K562 (cell line): ENCODE measurements at regions not wholly inside any gene's neighbourhood (a gene's known extent, or its start where the extent isn't known, plus 50 kb on each side); places are given as distances from the start of the nearest gene placed in this dataset.

Experiments used
- ATAC-seq: fragments of 200-7000 bp; cut with Tn5 transposase; 3 replicates; pipeline ENCODE4 v1.9.1; 2020; ENCODE audit warnings: moderate library complexity
- BruUV-seq: library from RNA; stranded (reverse); fragments of 400-500 nt; replicated peaks from 2 replicates; lab custom pipeline; 2021; lab: Mats Ljungman, UMichigan
- CTCF ChIA-PET: fragments of 300-600 bp; formaldehyde crosslinking; extraction: SDS; loops from one replicate; lab custom pipeline; 2021; ENCODE audit warnings: low intra/inter-chr PET ratio; lab: Yijun Ruan, JAX
- POLR2A ChIA-PET: fragments of 300-600, 350-650 bp; sonication (Branson Sonifier 250); formaldehyde crosslinking; extraction: SDS; loops from one replicate; lab custom pipeline; 2021; ENCODE audit warnings: antibody characterized with exemption, inconsistent platforms; lab: Yijun Ruan, JAX
- DNase-seq, 4 experiments: peaks; one replicate each; pipeline versions ENCODE4 v3.0.0 to v3.0.0-alpha.2; 2011 to 2018; ENCODE audit warnings: low spot score in 3 of 4, mixed read lengths in 3 of 4; ENCODE audit errors: extremely low read depth in 1 of 4
- FAIRE-seq: peaks from 2 replicates; lab custom pipeline; 2011; peaks lifted over from hg19 to GRCh38; lab: Jason Lieb, UNC
- H2AFZ ChIP-seq: 2 replicates; pipeline ENCODE4 v1.6.0; 2011; ENCODE audit warnings: low read depth, low read length, control low read depth, inconsistent platforms
- H3K27ac ChIP-seq: fragments of 200-600 bp; 3 replicates; pipeline ENCODE4 v1.8.0; 2011; ENCODE audit warnings: low read depth, mild to moderate bottlenecking, control low read depth, inconsistent platforms, low read length, moderate library complexity, mixed read lengths; ENCODE audit errors: extremely low read depth
- H3K27me3 ChIP-seq, 2 experiments: fragments of 300-600 bp in 1 of 2; 2 replicates in 1 of 2; 3 replicates in 1 of 2; pipeline versions ENCODE4 v1.6.0 to v1.8.0; 2011; ENCODE audit warnings: inconsistent platforms in 2 of 2, low read length in 2 of 2, mild to moderate bottlenecking in 1 of 2, mixed read lengths in 1 of 2, moderate library complexity in 1 of 2; ENCODE audit not compliant: control insufficient read depth in 2 of 2, insufficient read depth in 2 of 2
- H3K36me3 ChIP-seq: fragments of 300-600 bp; 3 replicates; pipeline ENCODE4 v1.8.0; 2011; ENCODE audit warnings: mild to moderate bottlenecking, low read length, inconsistent platforms; ENCODE audit not compliant: control insufficient read depth, insufficient read depth
- H3K4me1 ChIP-seq, 2 experiments: fragments of 200-600 bp in 1 of 2; replicated peaks in 1 of 2; 2 replicates in 1 of 2; 3 replicates in 1 of 2; pipeline versions ENCODE4 v1.5.1 to v1.8.0; 2011; ENCODE audit warnings: inconsistent platforms in 2 of 2, low read length in 2 of 2, mild to moderate bottlenecking in 1 of 2, mixed read lengths in 1 of 2, moderate library complexity in 1 of 2; ENCODE audit not compliant: control insufficient read depth in 2 of 2, insufficient read depth in 2 of 2
- H3K4me2 ChIP-seq: 2 replicates; pipeline ENCODE4 v1.6.1; 2011; ENCODE audit warnings: low read length, control low read depth, inconsistent platforms, mixed read lengths; ENCODE audit not compliant: insufficient read depth
- H3K4me3 ChIP-seq: fragments of 200-600 bp; sonication (generic), shearing (Covaris generic); 2 replicates; pipeline ENCODE4 v1.5.1; 2016; ENCODE audit warnings: control low read depth, inconsistent platforms
- H3K79me2 ChIP-seq: fragments of 200-600 bp; 3 replicates; pipeline ENCODE4 v1.8.0; 2011; ENCODE audit warnings: low read length, inconsistent platforms; ENCODE audit not compliant: control insufficient read depth, insufficient read depth
- H3K9ac ChIP-seq, 2 experiments: 2 replicates each; pipeline versions ENCODE4 v1.6.0 to v1.6.1; 2011; ENCODE audit warnings: low read depth in 2 of 2, low read length in 2 of 2, control low read depth in 1 of 2, inconsistent platforms in 1 of 2, mild to moderate bottlenecking in 1 of 2, mixed read lengths in 1 of 2; ENCODE audit not compliant: insufficient read depth in 1 of 2
- H3K9me1 ChIP-seq: one replicate; pipeline ENCODE4 v1.6.0; 2011; ENCODE audit warnings: inconsistent platforms, mild to moderate bottlenecking, low read length, moderate library complexity; ENCODE audit not compliant: control insufficient read depth, insufficient read depth
- H3K9me3 ChIP-seq: replicated peaks from 2 replicates; pipeline ENCODE4 v1.5.1; 2011; ENCODE audit warnings: low read depth, low read length, inconsistent platforms; ENCODE audit not compliant: control insufficient read depth, insufficient read depth
- H4K20me1 ChIP-seq: replicated peaks from 2 replicates; pipeline ENCODE4 v1.6.1; 2011; ENCODE audit warnings: low read length, inconsistent platforms, mixed read lengths; ENCODE audit not compliant: control insufficient read depth, insufficient read depth
- ARHGAP35 ChIP-seq: fragments of 450-650 bp; IDR thresholded peaks from 2 replicates; pipeline ENCODE4 v1.6.1; 2018; ENCODE audit not compliant: partially characterized antibody
- DNMT1 ChIP-seq: fragments of 450-650 bp; IDR thresholded peaks from 2 replicates; pipeline ENCODE4 v1.6.1; 2016; ENCODE audit warnings: antibody characterized with exemption, mild to moderate bottlenecking
- E4F1 ChIP-seq: fragments of 250-450 bp; sonication (Bioruptor Pico); IDR thresholded peaks from 2 replicates; pipeline ENCODE4 v1.5.0; 2021; ENCODE audit warnings: mild to moderate bottlenecking, borderline replicate concordance
- MXI1 ChIP-seq: IDR thresholded peaks from 2 replicates; pipeline ENCODE4 v1.6.1; 2011; ENCODE audit warnings: low read depth, mild to moderate bottlenecking, improper control_type of control experiment, low read length
- PBX2 ChIP-seq, 2 experiments: IDR thresholded peaks in 1 of 2; conservative IDR thresholded peaks in 1 of 2; 2 replicates each; pipeline ENCODE4 v1.6.1; 2016; ENCODE audit warnings: low read depth in 2 of 2, mild to moderate bottlenecking in 1 of 2, missing compliant biosample characterization in 1 of 2, missing genetic modification characterization in 1 of 2, moderate library complexity in 1 of 2
- SNRNP70 ChIP-seq: fragments of 200-400 bp; formaldehyde crosslinking; optimal IDR thresholded peaks from 2 replicates; pipeline ENCODE3; 2017; ENCODE audit warnings: low read depth, low read length
- SRSF9 ChIP-seq: fragments of 200-400 bp; formaldehyde crosslinking; IDR thresholded peaks from 2 replicates; pipeline ENCODE4 v1.6.1; 2017; ENCODE audit warnings: low read depth, low read length, borderline replicate concordance
- TARDBP ChIP-seq: fragments of 450-650 bp; IDR thresholded peaks from 2 replicates; pipeline ENCODE4 v1.6.1; 2016
- TEAD1 ChIP-seq, 2 experiments: fragments of 450-650 bp in 1 of 2; sonication (generic) in 1 of 2; formaldehyde crosslinking; IDR thresholded peaks; 2 replicates each; pipeline versions ENCODE4 v1.4.0 to v1.8.0; 2020 to 2022; ENCODE audit warnings: mild to moderate bottlenecking in 2 of 2, missing genetic modification reagents in 1 of 2
- YBX1 ChIP-seq: fragments of 450-650 bp; IDR thresholded peaks from 2 replicates; pipeline ENCODE4 v1.7.1; 2016; ENCODE audit warnings: mild to moderate bottlenecking
- WGBS: fragments of 100-300 bp; shearing (Covaris generic); methylation state at CpG from one replicate; pipeline ENCODE4 v1.1.6; 2016; ENCODE audit warnings: low coverage, mixed read lengths; ENCODE audit not compliant: insufficient coverage; ENCODE audit errors: missing lambda C conversion rate; 5-methylcytosine and 5-hydroxymethylcytosine counted together
- in situ Hi-C: fragments of 300-500 bp; cut with MboI; formaldehyde crosslinking; loops from 4 replicates; pipeline ENCODE4 v1.15.0; 2018; ENCODE audit warnings: inconsistent platforms, mixed read lengths
- intact Hi-C: fragments of 100-400 bp; cut with micrococcal nuclease; formaldehyde crosslinking; loops from 2 replicates; pipeline ENCODE4 v1.14.2; 2022
- TF ChIP-seq, protein P1 (sequence below): fragments of 200-800 bp; sonication (Bioruptor generic); IDR thresholded peaks from 2 replicates; pipeline ENCODE4 v1.6.1; 2017; ENCODE audit warnings: missing genetic modification characterization, missing compliant biosample characterization
- TF ChIP-seq, protein P2 (sequence below): fragments of 250-450 bp; sonication (Bioruptor Pico); IDR thresholded peaks from 2 replicates; pipeline ENCODE4 v1.9.0; 2021; ENCODE audit warnings: mild to moderate bottlenecking, inconsistent platforms

GRCh38 chr11:95500466-95500865 is 269.5 kb upstream of the SESN3 start:
- Histone ChIP-seq H3K4me1 (no peaks in the 10 kb centered on the region), H3K9me1 (no peaks in the 10 kb centered on the region), H2AFZ (no peak overlapping the region), H3K27me3 (no peaks in the 10 kb centered on the region; a peak in 2 of 5 replicates), H3K9ac (no peak overlapping the region), H4K20me1 (no peaks in the 10 kb centered on the region), H3K9me3 (no peaks in the 10 kb centered on the region), H3K4me2 (no peak overlapping the region), H3K36me3 (no peaks in the 10 kb centered on the region), H3K4me3 (no peak overlapping the region), H3K79me2 (no peaks in the 10 kb centered on the region), H3K27ac (no peak overlapping the region)
- intact Hi-C loops, result no loop called here
- in situ Hi-C loops, result no loop called here
- BruUV-seq, result no TSS peak
- WGBS, result 6% methylated on average over 1 of the region's 1 CpG
- CTCF ChIA-PET, result no interaction called here
- ATAC-seq, result no peak
- POLR2A ChIA-PET, result interaction anchor here (0.6 to 1.2 kb wide), 2 partner anchors 46 to 206 kb away, joined by 3 read pairs; no protein-coding TSS in a partner anchor
- FAIRE-seq, result no peak
- DNase-seq, result no peak
- TF ChIP-seq DNMT1 (no peak), TEAD1 (CRISPR knock-in tag; IDR thresholded peaks at IDR 0.05) (no peak), ARHGAP35 (no peak), TARDBP (no peak), YBX1 (no peak), SRSF9 (no peak), E4F1 (CRISPR knock-in tag) (no peak), SNRNP70 (no peak), MXI1 (no peak), PBX2 (CRISPR knock-in tag; IDR thresholded peaks at IDR 0.05; ENCODE audit: low read depth) (no peak), PBX2 (tag; conservative IDR thresholded peaks at IDR 0.05; ENCODE audit: low read depth) (peak; percentile 38)
- TF ChIP-seq, protein P1, sequence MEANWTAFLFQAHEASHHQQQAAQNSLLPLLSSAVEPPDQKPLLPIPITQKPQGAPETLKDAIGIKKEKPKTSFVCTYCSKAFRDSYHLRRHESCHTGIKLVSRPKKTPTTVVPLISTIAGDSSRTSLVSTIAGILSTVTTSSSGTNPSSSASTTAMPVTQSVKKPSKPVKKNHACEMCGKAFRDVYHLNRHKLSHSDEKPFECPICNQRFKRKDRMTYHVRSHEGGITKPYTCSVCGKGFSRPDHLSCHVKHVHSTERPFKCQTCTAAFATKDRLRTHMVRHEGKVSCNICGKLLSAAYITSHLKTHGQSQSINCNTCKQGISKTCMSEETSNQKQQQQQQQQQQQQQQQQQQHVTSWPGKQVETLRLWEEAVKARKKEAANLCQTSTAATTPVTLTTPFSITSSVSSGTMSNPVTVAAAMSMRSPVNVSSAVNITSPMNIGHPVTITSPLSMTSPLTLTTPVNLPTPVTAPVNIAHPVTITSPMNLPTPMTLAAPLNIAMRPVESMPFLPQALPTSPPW (CRISPR knock-in tag), result no peak
- TF ChIP-seq, protein P2, sequence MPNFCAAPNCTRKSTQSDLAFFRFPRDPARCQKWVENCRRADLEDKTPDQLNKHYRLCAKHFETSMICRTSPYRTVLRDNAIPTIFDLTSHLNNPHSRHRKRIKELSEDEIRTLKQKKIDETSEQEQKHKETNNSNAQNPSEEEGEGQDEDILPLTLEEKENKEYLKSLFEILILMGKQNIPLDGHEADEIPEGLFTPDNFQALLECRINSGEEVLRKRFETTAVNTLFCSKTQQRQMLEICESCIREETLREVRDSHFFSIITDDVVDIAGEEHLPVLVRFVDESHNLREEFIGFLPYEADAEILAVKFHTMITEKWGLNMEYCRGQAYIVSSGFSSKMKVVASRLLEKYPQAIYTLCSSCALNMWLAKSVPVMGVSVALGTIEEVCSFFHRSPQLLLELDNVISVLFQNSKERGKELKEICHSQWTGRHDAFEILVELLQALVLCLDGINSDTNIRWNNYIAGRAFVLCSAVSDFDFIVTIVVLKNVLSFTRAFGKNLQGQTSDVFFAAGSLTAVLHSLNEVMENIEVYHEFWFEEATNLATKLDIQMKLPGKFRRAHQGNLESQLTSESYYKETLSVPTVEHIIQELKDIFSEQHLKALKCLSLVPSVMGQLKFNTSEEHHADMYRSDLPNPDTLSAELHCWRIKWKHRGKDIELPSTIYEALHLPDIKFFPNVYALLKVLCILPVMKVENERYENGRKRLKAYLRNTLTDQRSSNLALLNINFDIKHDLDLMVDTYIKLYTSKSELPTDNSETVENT (CRISPR knock-in tag), result no peak
